ENCODE measurements at regions not wholly inside any gene's neighbourhood (a gene's known extent, or its start where the extent isn't known, plus 50 kb on each side); places are given as distances from the start of the nearest gene placed in this dataset.

DNA sequence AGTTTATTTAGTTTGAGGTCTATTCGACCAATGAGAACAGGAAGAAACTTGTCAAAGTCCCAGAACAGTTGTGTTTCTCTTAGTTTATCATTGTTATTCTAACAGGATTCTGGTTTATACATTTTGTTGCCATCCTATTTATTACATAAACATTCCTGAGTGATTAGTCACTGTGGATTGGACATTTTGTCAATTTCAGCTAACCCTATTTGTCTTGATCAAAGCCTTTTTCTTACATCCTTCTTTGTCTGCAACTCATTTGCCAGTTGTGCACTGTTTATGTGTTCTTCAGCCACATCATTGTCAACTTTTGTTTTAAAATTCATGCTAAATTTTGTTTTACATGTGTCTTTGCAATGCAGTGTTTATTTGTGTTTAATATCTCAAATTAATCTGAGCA lies 886.0 kb upstream of the SLC10A2 start:
- no peak overlapping the region for H3K9ac ChIP-seq (ENCODE audit: insufficient read length, low read depth)
- H3K4me3 ChIP-seq (ENCODE audit: insufficient read length, low read depth) = no peak overlapping the region
- DNase-seq (ENCODE audit: low read depth, low spot score) = no peak
- H3K36me3 ChIP-seq (ENCODE audit: insufficient read depth, insufficient read length, low read length) = no peaks in the 10 kb centered on the region
- TF ChIP-seq ZNF274 (IDR thresholded peaks at IDR 0.05; ENCODE audit: low read depth, low read length) = no peak
- no peaks in the 10 kb centered on the region for H3K27me3 ChIP-seq (ENCODE audit: insufficient read depth, insufficient read length)
- H3K9me3 ChIP-seq (ENCODE audit: insufficient read depth, low read length) = no peaks in the 10 kb centered on the region
- no peaks in the 10 kb centered on the region for H3K4me1 ChIP-seq (ENCODE audit: insufficient read depth, insufficient read length)

DNA sequence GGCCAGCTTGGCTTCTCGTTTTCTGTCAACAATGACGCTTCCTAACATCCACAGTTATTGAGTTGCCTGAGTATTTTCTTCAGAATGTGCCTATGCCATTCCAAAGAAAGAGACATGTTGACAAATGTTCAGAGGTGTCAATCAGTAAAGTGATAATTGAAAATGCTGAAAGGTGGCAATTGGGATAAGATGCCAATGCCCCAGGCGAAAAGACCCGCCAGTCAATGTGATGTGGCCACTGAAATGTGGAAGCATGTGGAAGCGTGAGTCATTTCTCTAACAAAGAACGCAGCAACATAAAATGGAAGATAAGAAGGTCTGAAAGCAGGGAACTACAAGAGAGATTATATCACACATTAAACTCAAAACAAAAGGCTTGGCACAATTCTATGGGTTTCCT lies 882.2 kb upstream of the SLC10A2 start:
- Histone ChIP-seq H3K4me3 (ENCODE audit: insufficient read length, low read depth) (no peak overlapping the region), H3K9me3 (ENCODE audit: insufficient read depth, low read length) (no peaks in the 10 kb centered on the region), H3K4me1 (ENCODE audit: insufficient read depth, insufficient read length) (no peaks in the 10 kb centered on the region), H3K27me3 (ENCODE audit: insufficient read depth, insufficient read length) (no peaks in the 10 kb centered on the region), H3K36me3 (ENCODE audit: insufficient read depth, insufficient read length, low read length) (no peaks in the 10 kb centered on the region), H3K9ac (ENCODE audit: insufficient read length, low read depth) (no peak overlapping the region)
- DNase-seq (ENCODE audit: low read depth, low spot score) = no peak
- no peak for TF ChIP-seq YY1 (IDR thresholded peaks at IDR 0.05; ENCODE audit: insufficient read depth, insufficient read length)
- TF ChIP-seq ZNF274 (IDR thresholded peaks at IDR 0.05; ENCODE audit: low read depth, low read length) = no peak
- TF ChIP-seq SUZ12 (IDR thresholded peaks at IDR 0.05; ENCODE audit: extremely low read depth, insufficient read depth, insufficient read length) = no peak

DNA sequence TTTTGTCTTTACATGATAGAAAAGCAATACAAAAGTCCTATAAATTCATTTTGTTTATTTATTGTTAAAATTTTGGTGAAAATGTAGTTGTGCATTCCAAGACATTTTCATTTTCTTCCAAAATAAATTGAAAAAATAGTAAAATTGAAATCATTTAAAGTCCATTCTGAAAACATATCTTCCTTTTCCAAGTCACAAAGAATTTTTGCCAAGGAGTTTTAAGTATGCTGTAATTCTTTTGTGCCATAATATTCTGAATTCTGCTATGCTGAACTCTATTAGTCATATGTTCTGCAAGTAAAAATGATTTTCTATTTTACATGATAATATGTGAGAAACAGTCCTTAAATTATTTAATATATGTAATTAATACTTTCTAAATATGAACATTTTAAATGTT lies 879.6 kb upstream of the SLC10A2 start:
- no peak for DNase-seq (ENCODE audit: low read depth, low spot score)
- H3K27me3 ChIP-seq (ENCODE audit: insufficient read depth, insufficient read length) = no peaks in the 10 kb centered on the region
- no peaks in the 10 kb centered on the region for H3K36me3 ChIP-seq (ENCODE audit: insufficient read depth, insufficient read length, low read length)
- H3K9me3 ChIP-seq (ENCODE audit: insufficient read depth, low read length) = no peaks in the 10 kb centered on the region
- H3K9ac ChIP-seq (ENCODE audit: insufficient read length, low read depth) = no peak overlapping the region
- TF ChIP-seq YY1 (IDR thresholded peaks at IDR 0.05; ENCODE audit: insufficient read depth, insufficient read length) (no peak), SUZ12 (IDR thresholded peaks at IDR 0.05; ENCODE audit: extremely low read depth, insufficient read depth, insufficient read length) (no peak), ZNF274 (IDR thresholded peaks at IDR 0.05; ENCODE audit: low read depth, low read length) (no peak)
- no peaks in the 10 kb centered on the region for H3K4me1 ChIP-seq (ENCODE audit: insufficient read depth, insufficient read length)
- no peak overlapping the region for H3K4me3 ChIP-seq (ENCODE audit: insufficient read length, low read depth)

DNA sequence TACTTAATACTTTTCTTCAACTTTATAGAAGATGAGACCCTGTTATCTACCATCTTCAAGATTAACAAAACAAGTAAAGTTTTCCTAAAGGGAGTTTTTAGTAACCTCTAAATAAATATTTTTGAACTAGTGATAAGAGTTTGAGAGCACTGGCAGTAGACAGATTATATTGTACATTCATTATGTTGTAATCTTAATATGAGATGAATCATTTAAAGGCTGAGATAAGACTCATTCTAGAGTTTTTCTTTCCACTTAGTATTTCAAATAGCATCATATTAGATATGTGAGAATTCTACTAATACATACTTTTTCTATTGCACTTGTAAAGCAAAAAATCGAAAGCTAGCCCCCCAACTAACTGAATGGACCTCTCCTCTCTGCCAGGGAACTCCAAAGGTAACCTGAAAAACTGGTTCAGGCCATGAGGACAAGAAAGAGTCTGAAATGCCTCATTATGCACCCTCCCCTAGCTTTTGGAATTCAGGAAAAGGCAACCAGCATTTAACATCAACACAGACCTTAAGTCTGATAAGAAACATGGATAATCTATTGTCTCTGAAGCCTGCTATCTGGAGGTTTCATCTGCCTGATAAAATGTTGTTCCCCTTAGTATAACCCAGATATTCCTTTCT lies 875.4 kb upstream of the SLC10A2 start:
- TF ChIP-seq YY1 (IDR thresholded peaks at IDR 0.05; ENCODE audit: insufficient read depth, insufficient read length) = no peak
- TF ChIP-seq SUZ12 (IDR thresholded peaks at IDR 0.05; ENCODE audit: extremely low read depth, insufficient read depth, insufficient read length) = no peak
- Histone ChIP-seq H3K4me1 (ENCODE audit: insufficient read depth, insufficient read length) (no peaks in the 10 kb centered on the region), H3K36me3 (ENCODE audit: insufficient read depth, insufficient read length, low read length) (no peaks in the 10 kb centered on the region), H3K9me3 (ENCODE audit: insufficient read depth, low read length) (peaks cover 6% of the 10 kb centered on the region; the same call in 1 of the 2 replicates), H3K9ac (ENCODE audit: insufficient read length, low read depth) (no peak overlapping the region), H3K4me3 (ENCODE audit: insufficient read length, low read depth) (no peak overlapping the region), H3K27me3 (ENCODE audit: insufficient read depth, insufficient read length) (no peaks in the 10 kb centered on the region)
- no peak for DNase-seq (ENCODE audit: low read depth, low spot score)

DNA sequence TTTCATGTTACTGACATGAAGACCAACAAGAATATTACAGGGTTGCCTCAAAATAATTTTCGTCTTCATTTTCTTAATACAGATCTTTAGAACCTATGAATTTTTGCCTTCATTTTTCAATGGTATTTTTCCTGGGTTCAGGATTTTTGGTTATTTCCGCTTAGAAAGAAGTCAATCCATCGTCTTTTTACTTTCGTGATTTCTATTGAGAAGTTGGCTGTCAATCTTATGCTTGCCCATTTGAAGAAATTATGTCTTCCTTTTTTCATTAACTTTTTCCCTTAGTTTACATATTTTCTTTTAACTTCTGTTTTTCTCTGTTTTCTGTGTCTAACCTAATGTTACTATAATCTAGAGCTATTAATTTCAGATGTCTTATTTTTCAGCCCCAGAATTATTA lies 868.9 kb upstream of the SLC10A2 start:
- no peak for DNase-seq (ENCODE audit: low read depth, low spot score)
- H3K36me3 ChIP-seq (ENCODE audit: insufficient read depth, insufficient read length, low read length) = no peaks in the 10 kb centered on the region
- peaks cover 7% of the 10 kb centered on the region; the same call in 1 of the 2 replicates for H3K9me3 ChIP-seq (ENCODE audit: insufficient read depth, low read length)
- H3K9ac ChIP-seq (ENCODE audit: insufficient read length, low read depth) = no peak overlapping the region
- H3K4me1 ChIP-seq (ENCODE audit: insufficient read depth, insufficient read length) = no peaks in the 10 kb centered on the region
- H3K27me3 ChIP-seq (ENCODE audit: insufficient read depth, insufficient read length) = no peaks in the 10 kb centered on the region
- no peak overlapping the region for H3K4me3 ChIP-seq (ENCODE audit: insufficient read length, low read depth)
- TF ChIP-seq ZNF274 (IDR thresholded peaks at IDR 0.05; ENCODE audit: low read depth, low read length) (no peak), SUZ12 (IDR thresholded peaks at IDR 0.05; ENCODE audit: extremely low read depth, insufficient read depth, insufficient read length) (no peak), YY1 (IDR thresholded peaks at IDR 0.05; ENCODE audit: insufficient read depth, insufficient read length) (no peak)

DNA sequence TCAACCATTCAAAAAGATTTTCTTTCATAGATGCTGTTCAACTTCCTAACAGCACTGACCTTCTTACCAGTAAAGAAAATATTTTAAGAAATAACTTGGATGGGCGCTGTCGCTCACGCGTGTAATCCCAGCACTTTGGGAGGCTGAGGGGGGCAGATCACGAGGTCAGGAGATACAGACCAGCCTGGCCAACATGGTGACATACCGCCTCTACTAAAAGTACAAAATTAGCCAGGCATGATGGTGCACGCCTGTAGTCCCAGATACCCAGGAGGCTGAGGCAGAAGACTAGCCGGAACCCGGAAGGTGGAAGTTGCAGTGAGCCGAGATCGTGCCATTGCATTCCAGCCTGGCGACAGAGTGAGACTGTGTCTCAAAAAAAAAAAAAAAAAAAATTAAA lies 865.7 kb upstream of the SLC10A2 start:
- H3K9ac ChIP-seq (ENCODE audit: insufficient read length, low read depth) = no peak overlapping the region
- H3K9me3 ChIP-seq (ENCODE audit: insufficient read depth, low read length) = 0 out of 2 replicates have a peak, but pooled peaks cover 3% of the 10 kb centered on the region
- DNase-seq (ENCODE audit: low read depth, low spot score) = no peak
- no peaks in the 10 kb centered on the region for H3K27me3 ChIP-seq (ENCODE audit: insufficient read depth, insufficient read length)
- H3K4me3 ChIP-seq (ENCODE audit: insufficient read length, low read depth) = no peak overlapping the region
- no peak for TF ChIP-seq SUZ12 (IDR thresholded peaks at IDR 0.05; ENCODE audit: extremely low read depth, insufficient read depth, insufficient read length)
- no peak for TF ChIP-seq YY1 (IDR thresholded peaks at IDR 0.05; ENCODE audit: insufficient read depth, insufficient read length)
- no peak for TF ChIP-seq ZNF274 (IDR thresholded peaks at IDR 0.05; ENCODE audit: low read depth, low read length)
- no peaks in the 10 kb centered on the region for H3K4me1 ChIP-seq (ENCODE audit: insufficient read depth, insufficient read length)
- H3K36me3 ChIP-seq (ENCODE audit: insufficient read depth, insufficient read length, low read length) = no peaks in the 10 kb centered on the region

DNA sequence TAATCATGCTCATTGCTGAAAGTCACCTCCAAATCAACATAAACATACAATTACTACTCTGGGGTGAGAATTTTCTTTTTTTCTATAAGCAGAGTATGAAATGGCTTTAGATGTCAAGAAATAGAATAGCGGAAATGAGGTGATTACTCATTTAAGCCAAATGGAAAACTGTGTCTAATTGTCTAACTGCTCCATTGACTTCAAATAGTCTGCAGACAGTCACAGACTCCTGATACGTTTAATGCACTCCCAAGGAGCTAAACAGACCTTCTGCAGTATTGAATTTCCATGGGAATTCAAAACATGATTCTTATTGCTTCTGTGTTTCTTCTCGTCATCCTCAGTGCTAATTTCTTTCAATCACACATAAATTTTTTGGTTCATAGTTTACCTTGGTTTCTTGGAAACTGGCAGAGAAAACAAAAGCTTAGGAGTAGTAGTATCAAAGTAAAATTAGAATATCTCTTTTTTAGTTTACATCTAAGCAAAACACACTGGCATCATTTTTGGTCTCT lies 865.2 kb upstream of the SLC10A2 start:
- no peaks in the 10 kb centered on the region for H3K36me3 ChIP-seq (ENCODE audit: insufficient read depth, insufficient read length, low read length)
- TF ChIP-seq SUZ12 (IDR thresholded peaks at IDR 0.05; ENCODE audit: extremely low read depth, insufficient read depth, insufficient read length) (no peak), YY1 (IDR thresholded peaks at IDR 0.05; ENCODE audit: insufficient read depth, insufficient read length) (no peak), ZNF274 (IDR thresholded peaks at IDR 0.05; ENCODE audit: low read depth, low read length) (no peak)
- no peak overlapping the region for H3K9ac ChIP-seq (ENCODE audit: insufficient read length, low read depth)
- H3K27me3 ChIP-seq (ENCODE audit: insufficient read depth, insufficient read length) = no peaks in the 10 kb centered on the region
- H3K4me3 ChIP-seq (ENCODE audit: insufficient read length, low read depth) = no peak overlapping the region
- H3K9me3 ChIP-seq (ENCODE audit: insufficient read depth, low read length) = 0 out of 2 replicates have a peak, but pooled peaks cover 3% of the 10 kb centered on the region
- DNase-seq (ENCODE audit: low read depth, low spot score) = no peak
- H3K4me1 ChIP-seq (ENCODE audit: insufficient read depth, insufficient read length) = no peaks in the 10 kb centered on the region
